K562 (cell line): ENCODE measurements at regions not wholly inside any gene's neighbourhood (a gene's known extent, or its start where the extent isn't known, plus 50 kb on each side); places are given as distances from the start of the nearest gene placed in this dataset.

Experiments
- ELF1 ChIP-seq: fragments of 200-800 bp; sonication (Bioruptor generic); IDR thresholded peaks from 2 replicates; pipeline ENCODE4 v1.6.1; 2016; ENCODE audit warnings: missing genetic modification characterization, missing compliant biosample characterization
- MAFG ChIP-seq: fragments of 450-650 bp; conservative IDR thresholded peaks from 2 replicates; pipeline ENCODE4 v1.6.1; 2016; ENCODE audit warnings: missing genetic modification characterization, missing compliant biosample characterization
- TF ChIP-seq, protein P1 (sequence below): fragments of 450-650 bp; IDR thresholded peaks from 2 replicates; pipeline ENCODE4 v1.6.1; 2016; ENCODE audit warnings: borderline replicate concordance
- TF ChIP-seq, protein P2 (sequence below), 3 experiments: IDR thresholded peaks in 2 of 3; conservative IDR thresholded peaks in 1 of 3; 2 replicates each; pipeline ENCODE4 v1.5.1; 2011 to 2012; ENCODE audit warnings: low read length in 3 of 3, mild to moderate bottlenecking in 3 of 3, control low read depth in 2 of 3, improper control_type of control experiment in 1 of 3, inconsistent platforms in 1 of 3, low read depth in 1 of 3, mixed read lengths in 1 of 3, moderate library complexity in 1 of 3; ENCODE audit not compliant: insufficient read depth in 2 of 3
- TF ChIP-seq, protein P3 (sequence below): fragments of 250-450 bp; sonication (Bioruptor Pico); IDR thresholded peaks from 2 replicates; pipeline ENCODE4 v1.8.0; 2022; ENCODE audit warnings: moderate library complexity, mild to moderate bottlenecking, inconsistent platforms
- TF ChIP-seq, protein P4 (sequence below): fragments of 450-650 bp; IDR thresholded peaks from 2 replicates; pipeline ENCODE4 v1.6.1; 2016

DNA sequence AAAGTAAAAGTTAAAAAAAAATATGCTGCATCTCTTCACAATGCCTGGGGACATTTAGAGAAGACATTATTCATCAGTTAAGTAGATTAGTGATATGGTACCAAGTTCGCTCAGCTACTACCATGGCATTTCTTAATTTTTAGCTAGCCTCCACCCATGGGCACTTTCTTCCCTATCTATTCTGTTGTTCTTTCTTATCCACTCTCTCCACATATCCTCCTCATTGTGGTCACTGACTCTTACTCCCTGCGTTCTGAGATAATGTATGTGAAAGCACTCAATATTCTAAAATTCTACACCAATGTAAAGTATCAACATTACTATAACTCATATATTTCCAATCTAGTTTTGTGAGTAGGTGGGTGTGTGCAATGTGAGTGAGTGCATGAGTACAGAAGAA is 609.7 kb upstream of the DAB2 start:
- TF ChIP-seq MAFG, result no peak
- TF ChIP-seq, protein P1, sequence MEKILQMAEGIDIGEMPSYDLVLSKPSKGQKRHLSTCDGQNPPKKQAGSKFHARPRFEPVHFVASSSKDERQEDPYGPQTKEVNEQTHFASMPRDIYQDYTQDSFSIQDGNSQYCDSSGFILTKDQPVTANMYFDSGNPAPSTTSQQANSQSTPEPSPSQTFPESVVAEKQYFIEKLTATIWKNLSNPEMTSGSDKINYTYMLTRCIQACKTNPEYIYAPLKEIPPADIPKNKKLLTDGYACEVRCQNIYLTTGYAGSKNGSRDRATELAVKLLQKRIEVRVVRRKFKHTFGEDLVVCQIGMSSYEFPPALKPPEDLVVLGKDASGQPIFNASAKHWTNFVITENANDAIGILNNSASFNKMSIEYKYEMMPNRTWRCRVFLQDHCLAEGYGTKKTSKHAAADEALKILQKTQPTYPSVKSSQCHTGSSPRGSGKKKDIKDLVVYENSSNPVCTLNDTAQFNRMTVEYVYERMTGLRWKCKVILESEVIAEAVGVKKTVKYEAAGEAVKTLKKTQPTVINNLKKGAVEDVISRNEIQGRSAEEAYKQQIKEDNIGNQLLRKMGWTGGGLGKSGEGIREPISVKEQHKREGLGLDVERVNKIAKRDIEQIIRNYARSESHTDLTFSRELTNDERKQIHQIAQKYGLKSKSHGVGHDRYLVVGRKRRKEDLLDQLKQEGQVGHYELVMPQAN, result no peak
- no peak for TF ChIP-seq ELF1 (tag)
- TF ChIP-seq, protein P2, sequence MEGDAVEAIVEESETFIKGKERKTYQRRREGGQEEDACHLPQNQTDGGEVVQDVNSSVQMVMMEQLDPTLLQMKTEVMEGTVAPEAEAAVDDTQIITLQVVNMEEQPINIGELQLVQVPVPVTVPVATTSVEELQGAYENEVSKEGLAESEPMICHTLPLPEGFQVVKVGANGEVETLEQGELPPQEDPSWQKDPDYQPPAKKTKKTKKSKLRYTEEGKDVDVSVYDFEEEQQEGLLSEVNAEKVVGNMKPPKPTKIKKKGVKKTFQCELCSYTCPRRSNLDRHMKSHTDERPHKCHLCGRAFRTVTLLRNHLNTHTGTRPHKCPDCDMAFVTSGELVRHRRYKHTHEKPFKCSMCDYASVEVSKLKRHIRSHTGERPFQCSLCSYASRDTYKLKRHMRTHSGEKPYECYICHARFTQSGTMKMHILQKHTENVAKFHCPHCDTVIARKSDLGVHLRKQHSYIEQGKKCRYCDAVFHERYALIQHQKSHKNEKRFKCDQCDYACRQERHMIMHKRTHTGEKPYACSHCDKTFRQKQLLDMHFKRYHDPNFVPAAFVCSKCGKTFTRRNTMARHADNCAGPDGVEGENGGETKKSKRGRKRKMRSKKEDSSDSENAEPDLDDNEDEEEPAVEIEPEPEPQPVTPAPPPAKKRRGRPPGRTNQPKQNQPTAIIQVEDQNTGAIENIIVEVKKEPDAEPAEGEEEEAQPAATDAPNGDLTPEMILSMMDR (IDR thresholded peaks at IDR 0.05 in 2 of 3, conservative IDR thresholded peaks at IDR 0.05 in 1 of 3; ENCODE audit: insufficient read depth in 2 of 3, low read depth in 1 of 3, low read length in 3 of 3), result no peak
- TF ChIP-seq, protein P3, sequence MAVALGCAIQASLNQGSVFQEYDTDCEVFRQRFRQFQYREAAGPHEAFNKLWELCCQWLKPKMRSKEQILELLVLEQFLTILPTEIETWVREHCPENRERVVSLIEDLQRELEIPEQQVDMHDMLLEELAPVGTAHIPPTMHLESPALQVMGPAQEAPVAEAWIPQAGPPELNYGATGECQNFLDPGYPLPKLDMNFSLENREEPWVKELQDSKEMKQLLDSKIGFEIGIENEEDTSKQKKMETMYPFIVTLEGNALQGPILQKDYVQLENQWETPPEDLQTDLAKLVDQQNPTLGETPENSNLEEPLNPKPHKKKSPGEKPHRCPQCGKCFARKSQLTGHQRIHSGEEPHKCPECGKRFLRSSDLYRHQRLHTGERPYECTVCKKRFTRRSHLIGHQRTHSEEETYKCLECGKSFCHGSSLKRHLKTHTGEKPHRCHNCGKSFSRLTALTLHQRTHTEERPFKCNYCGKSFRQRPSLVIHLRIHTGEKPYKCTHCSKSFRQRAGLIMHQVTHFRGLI, result no peak
- TF ChIP-seq, protein P4, sequence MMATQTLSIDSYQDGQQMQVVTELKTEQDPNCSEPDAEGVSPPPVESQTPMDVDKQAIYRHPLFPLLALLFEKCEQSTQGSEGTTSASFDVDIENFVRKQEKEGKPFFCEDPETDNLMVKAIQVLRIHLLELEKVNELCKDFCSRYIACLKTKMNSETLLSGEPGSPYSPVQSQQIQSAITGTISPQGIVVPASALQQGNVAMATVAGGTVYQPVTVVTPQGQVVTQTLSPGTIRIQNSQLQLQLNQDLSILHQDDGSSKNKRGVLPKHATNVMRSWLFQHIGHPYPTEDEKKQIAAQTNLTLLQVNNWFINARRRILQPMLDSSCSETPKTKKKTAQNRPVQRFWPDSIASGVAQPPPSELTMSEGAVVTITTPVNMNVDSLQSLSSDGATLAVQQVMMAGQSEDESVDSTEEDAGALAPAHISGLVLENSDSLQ, result no peak
